AG09319 (cell line): ENCODE measurements at regions not wholly inside any gene's neighbourhood (a gene's known extent, or its start where the extent isn't known, plus 50 kb on each side); places are given as distances from the start of the nearest gene placed in this dataset.

ENCODE experiments used
- DNase-seq: peaks from one replicate; pipeline ENCODE4 v3.0.0-alpha.2; 2010; ENCODE audit warnings: low read depth; ENCODE audit errors: extremely low read depth
- TF ChIP-seq, protein P1 (sequence below): IDR thresholded peaks from 2 replicates; pipeline ENCODE4 v1.5.1; 2011; ENCODE audit warnings: low read depth, mild to moderate bottlenecking, inconsistent platforms, low read length, moderate library complexity

DNA sequence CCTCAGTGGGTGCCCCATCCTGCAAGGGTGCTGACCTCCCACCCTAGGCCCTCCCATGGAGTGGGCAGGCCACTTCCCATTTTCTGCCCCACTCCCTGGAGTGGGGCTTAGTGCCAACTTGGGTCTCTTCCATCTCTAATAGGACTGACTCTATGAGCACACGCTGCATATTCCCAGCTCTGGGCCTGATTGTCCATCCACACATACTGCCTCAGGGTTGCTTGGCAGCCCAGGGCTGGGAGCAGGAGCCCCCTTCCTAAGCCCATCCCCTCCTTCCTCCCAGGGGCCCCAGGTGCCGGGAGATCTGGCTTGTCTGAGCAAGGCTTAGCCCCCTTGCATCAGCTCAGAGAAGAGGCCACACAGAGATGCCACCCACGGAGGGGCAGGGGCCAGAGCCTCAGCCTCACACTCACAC, 55.1 kb downstream of the PJA1 start:
- DNase-seq, result no peak
- TF ChIP-seq, protein P1, sequence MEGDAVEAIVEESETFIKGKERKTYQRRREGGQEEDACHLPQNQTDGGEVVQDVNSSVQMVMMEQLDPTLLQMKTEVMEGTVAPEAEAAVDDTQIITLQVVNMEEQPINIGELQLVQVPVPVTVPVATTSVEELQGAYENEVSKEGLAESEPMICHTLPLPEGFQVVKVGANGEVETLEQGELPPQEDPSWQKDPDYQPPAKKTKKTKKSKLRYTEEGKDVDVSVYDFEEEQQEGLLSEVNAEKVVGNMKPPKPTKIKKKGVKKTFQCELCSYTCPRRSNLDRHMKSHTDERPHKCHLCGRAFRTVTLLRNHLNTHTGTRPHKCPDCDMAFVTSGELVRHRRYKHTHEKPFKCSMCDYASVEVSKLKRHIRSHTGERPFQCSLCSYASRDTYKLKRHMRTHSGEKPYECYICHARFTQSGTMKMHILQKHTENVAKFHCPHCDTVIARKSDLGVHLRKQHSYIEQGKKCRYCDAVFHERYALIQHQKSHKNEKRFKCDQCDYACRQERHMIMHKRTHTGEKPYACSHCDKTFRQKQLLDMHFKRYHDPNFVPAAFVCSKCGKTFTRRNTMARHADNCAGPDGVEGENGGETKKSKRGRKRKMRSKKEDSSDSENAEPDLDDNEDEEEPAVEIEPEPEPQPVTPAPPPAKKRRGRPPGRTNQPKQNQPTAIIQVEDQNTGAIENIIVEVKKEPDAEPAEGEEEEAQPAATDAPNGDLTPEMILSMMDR, result no peak

DNA sequence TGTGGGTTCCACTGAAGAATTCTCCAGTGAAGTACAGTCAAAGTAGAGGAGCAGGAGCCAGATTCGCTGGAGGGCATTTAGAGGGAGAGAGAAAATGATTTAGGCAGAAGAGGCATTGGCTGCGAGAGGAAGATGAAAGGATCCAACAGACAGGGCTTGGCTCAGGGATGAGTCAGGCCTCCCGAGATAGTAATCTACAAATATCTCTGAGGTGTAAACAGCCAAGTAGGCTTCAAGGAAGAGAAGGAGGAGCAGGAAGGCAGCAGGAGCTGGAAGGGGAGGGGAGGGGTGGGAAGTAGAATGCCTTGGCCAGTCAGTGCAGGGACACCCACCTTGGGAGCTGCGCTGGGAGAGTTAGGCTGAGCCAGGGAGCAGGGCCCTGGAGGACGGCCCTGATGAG, 55.5 kb downstream of the PJA1 start:
- TF ChIP-seq, protein P1, result no peak
- no peak for DNase-seq

DNA sequence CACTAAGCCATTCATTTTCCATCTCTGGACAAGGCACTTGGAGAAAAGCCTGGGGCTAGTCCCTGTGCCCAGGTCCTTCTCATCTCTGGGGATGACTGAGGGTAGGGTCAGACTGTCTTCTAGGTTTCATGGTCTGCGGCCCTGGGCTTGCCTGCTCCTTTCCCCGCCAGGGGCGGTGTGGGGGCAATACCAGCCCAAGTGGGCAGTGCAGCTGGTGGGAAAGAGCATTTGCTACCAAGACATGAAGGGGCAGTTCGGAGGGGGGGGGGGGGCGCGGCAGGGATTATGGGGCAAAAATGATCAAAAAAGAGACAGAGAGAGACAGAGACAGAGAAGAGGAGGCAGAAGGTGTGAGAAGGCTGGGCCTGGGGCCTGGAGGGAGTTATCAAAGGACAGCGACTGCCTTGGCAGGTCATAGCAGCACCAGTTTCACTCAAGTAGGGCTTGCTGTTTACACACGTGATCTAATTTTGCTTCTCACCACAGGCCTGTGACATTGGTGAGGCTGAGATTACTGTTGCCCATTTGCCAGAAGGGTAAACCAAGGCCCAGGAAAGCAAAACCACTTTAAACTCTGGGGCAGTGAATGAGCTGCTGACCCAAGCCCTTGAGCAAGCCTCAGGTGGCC, 56.1 kb downstream of the PJA1 start:
- no peak for DNase-seq
- TF ChIP-seq, protein P1, result no peak

GRCh38 chrX:69107747-69108401, 57.4 kb downstream of the PJA1 start:
- TF ChIP-seq, protein P1, result no peak
- DNase-seq, result no peak

GRCh38 chrX:69107231-69107739, 58.0 kb downstream of the PJA1 start:
- DNase-seq, result no peak
- TF ChIP-seq, protein P1, result no peak

DNA sequence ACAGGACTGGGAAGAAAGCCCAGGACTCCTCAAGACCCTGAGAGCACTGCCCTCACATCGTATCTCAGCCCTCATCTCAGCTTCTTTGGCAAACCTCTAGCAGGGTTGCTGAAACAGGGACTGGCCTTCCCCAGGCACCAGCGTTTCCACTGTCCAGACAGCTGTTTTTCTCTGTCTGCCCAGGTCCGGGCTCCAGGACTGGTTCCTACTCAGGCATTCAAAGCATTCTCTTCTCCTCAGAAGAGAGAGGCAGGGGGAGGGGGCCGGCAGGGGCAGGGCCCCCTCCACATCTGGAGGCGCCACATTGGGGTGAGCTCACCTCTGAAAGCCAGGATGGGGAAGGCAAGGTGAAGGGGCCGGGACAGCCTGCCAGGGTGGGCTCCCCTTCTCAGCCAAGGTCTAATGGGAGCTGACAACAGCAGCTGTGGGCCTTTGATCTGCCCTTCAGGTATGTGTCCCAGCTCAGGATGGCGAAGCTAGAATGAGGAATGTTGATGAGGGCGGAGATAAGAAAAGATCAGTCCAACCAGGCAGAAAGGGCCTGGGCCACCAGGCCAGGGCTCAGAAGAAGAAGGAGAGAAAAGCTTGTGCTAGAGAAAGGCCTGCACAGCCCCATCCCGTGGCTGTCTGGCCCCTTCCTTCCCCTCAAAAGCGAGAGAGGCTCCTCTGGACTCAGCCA, 60.4 kb downstream of the PJA1 start:
- no peak for DNase-seq
- TF ChIP-seq, protein P1, result no peak

- DNase-seq, result no peak
- TF ChIP-seq, protein P1, result no peak
These were observed 61.7 kb downstream of the PJA1 start for GRCh38 chrX:69103539-69103938.
